Progenitor cell of endocrine pancreas (in vitro differentiated cells): ENCODE measurements at regions not wholly inside any gene's neighbourhood (a gene's known extent, or its start where the extent isn't known, plus 50 kb on each side); places are given as distances from the start of the nearest gene placed in this dataset.

Experiments used
- DNase-seq: peaks from one replicate; pipeline ENCODE4 v3.0.0; 2021; ENCODE audit warnings: low spot score; ENCODE audit not compliant: unreplicated experiment
- H3K27ac Mint-ChIP-seq: 2 replicates; pipeline ENCODE4 v1.8.0; 2021; ENCODE audit warnings: mild to moderate bottlenecking, moderate library complexity, mixed read lengths
- H3K27me3 Mint-ChIP-seq: 2 replicates; pipeline ENCODE4 v1.8.0; 2021; ENCODE audit warnings: mixed read lengths
- H3K36me3 Mint-ChIP-seq: 2 replicates; pipeline ENCODE4 v1.8.0; 2022; ENCODE audit warnings: mixed read lengths; ENCODE audit not compliant: insufficient read depth
- H3K4me1 Mint-ChIP-seq: 2 replicates; pipeline ENCODE4 v1.8.0; 2021; ENCODE audit warnings: low read depth, mixed read lengths
- H3K4me3 Mint-ChIP-seq: 2 replicates; pipeline ENCODE4 v1.8.0; 2021; ENCODE audit warnings: low read depth, mild to moderate bottlenecking, moderate library complexity, mixed read lengths
- H3K9me3 Mint-ChIP-seq: 2 replicates; pipeline ENCODE4 v1.8.0; 2021; ENCODE audit warnings: low read depth, mixed read lengths
- CTCF ChIP-seq: fragments of 200-600 bp; sonication (generic); IDR thresholded peaks from one replicate; pipeline ENCODE4 v1.5.0; 2021; ENCODE audit warnings: antibody characterized with exemption, mild to moderate bottlenecking; ENCODE audit not compliant: unreplicated experiment

- Mint-ChIP-seq H3K36me3 (peaks cover 20% of the 10 kb centered on the region), H3K4me3 (no peak overlapping the region), H3K9me3 (no peaks in the 10 kb centered on the region), H3K27ac (no peak overlapping the region), H3K4me1 (peaks cover 3% of the 10 kb centered on the region), H3K27me3 (no peaks in the 10 kb centered on the region)
- no peak for DNase-seq
- TF ChIP-seq CTCF, result no peak
Measured at GRCh38 chr14:71668186-71668912, 263.9 kb upstream of the RGS6 start.

- Mint-ChIP-seq H3K27me3 (no peaks in the 10 kb centered on the region), H3K4me3 (no peak overlapping the region), H3K9me3 (peaks cover 2% of the 10 kb centered on the region), H3K4me1 (no peaks in the 10 kb centered on the region), H3K36me3 (peaks cover 37% of the 10 kb centered on the region), H3K27ac (no peak overlapping the region)
- TF ChIP-seq CTCF, result no peak
- no peak for DNase-seq
Measured at GRCh38 chr14:71672596-71672995, 259.6 kb upstream of the RGS6 start.

- Mint-ChIP-seq H3K4me3 (no peak overlapping the region), H3K36me3 (peaks cover 55% of the 10 kb centered on the region), H3K27me3 (no peaks in the 10 kb centered on the region), H3K9me3 (peaks cover 3% of the 10 kb centered on the region), H3K27ac (no peak overlapping the region), H3K4me1 (no peaks in the 10 kb centered on the region)
- DNase-seq, result no peak
- TF ChIP-seq CTCF, result no peak
Measured at GRCh38 chr14:71675126-71675899, 256.9 kb upstream of the RGS6 start.

GRCh38 chr14:71675900-71676287, 256.3 kb upstream of the RGS6 start:
- Mint-ChIP-seq H3K27ac (no peak overlapping the region), H3K36me3 (peaks cover 55% of the 10 kb centered on the region), H3K9me3 (peaks cover 3% of the 10 kb centered on the region), H3K4me3 (no peak overlapping the region), H3K27me3 (no peaks in the 10 kb centered on the region), H3K4me1 (no peaks in the 10 kb centered on the region)
- no peak for TF ChIP-seq CTCF
- no peak for DNase-seq

GRCh38 chr14:71680736-71681387, 251.4 kb upstream of the RGS6 start:
- H3K9me3 Mint-ChIP-seq, result peaks cover 3% of the 10 kb centered on the region
- H3K27me3 Mint-ChIP-seq, result no peaks in the 10 kb centered on the region
- no peak for TF ChIP-seq CTCF
- no peak overlapping the region for H3K4me3 Mint-ChIP-seq
- DNase-seq, result no peak
- no peak overlapping the region for H3K27ac Mint-ChIP-seq
- peaks cover 42% of the 10 kb centered on the region for H3K36me3 Mint-ChIP-seq
- no peaks in the 10 kb centered on the region for H3K4me1 Mint-ChIP-seq
